ENCODE measurements at regions not wholly inside any gene's neighbourhood (a gene's known extent, or its start where the extent isn't known, plus 50 kb on each side); places are given as distances from the start of the nearest gene placed in this dataset.

- peaks cover 2% of the 10 kb centered on the region for H3K36me3 Mint-ChIP-seq
- Histone ChIP-seq H3K36me3 (no peaks in the 10 kb centered on the region), H3K9ac (no peak overlapping the region), H3K27me3 (no peaks in the 10 kb centered on the region), H3K4me3 (peak overlapping the region; percentile 17), H3K27ac (peak overlapping the region; percentile 86), H2AFZ (replicated peaks) (peak overlapping the region; percentile 6), H3K9me3 (ENCODE audit: low read depth) (no peaks in the 10 kb centered on the region), H3K79me2 (ENCODE audit: low read depth) (no peaks in the 10 kb centered on the region), H3K4me1 (peaks cover 47% of the 10 kb centered on the region), H4K20me1 (ENCODE audit: low read depth) (no peaks in the 10 kb centered on the region), H3F3A (ENCODE audit: low read depth) (peaks cover 32% of the 10 kb centered on the region), H3K4me2 (peak overlapping the region; percentile 73)
- peaks cover 25% of the 10 kb centered on the region for H3K27me3 Mint-ChIP-seq (ENCODE audit: insufficient read depth, low read depth)
- peaks cover 64% of the 10 kb centered on the region for H3K4me1 Mint-ChIP-seq
- TF ChIP-seq CTCF (IDR thresholded peaks at IDR 0.05), result no peak
- TF ChIP-seq EZH2 (IDR thresholded peaks at IDR 0.05), result no peak
- TF ChIP-seq EZH2phosphoT487 (IDR thresholded peaks at IDR 0.05), result no peak
- H3K9me3 Mint-ChIP-seq, result peaks cover 10% of the 10 kb centered on the region
- DNase-seq (ENCODE audit: low spot score), result peak; percentile 94
- peak overlapping the region; percentile 98 for H3K27ac Mint-ChIP-seq
- H3K4me3 Mint-ChIP-seq, result peak overlapping the region; percentile 74
Measured at GRCh38 chr10:63713191-63714144, 192.3 kb downstream of the REEP3 start.

- peaks cover 41% of the 10 kb centered on the region for H3K4me1 ChIP-seq
- Mint-ChIP-seq H3K36me3 (peaks cover 2% of the 10 kb centered on the region), H3K4me3 (no peak overlapping the region), H3K9me3 (peaks cover 3% of the 10 kb centered on the region), H3K27ac (peak overlapping the region; percentile 27), H3K27me3 (ENCODE audit: insufficient read depth, low read depth) (peaks cover 18% of the 10 kb centered on the region), H3K4me1 (peaks cover 60% of the 10 kb centered on the region)
- no peak overlapping the region for H3K9ac ChIP-seq
- TF ChIP-seq EZH2phosphoT487 (IDR thresholded peaks at IDR 0.05) (no peak), CTCF (IDR thresholded peaks at IDR 0.05) (no peak), EZH2 (IDR thresholded peaks at IDR 0.05) (no peak)
- no peak overlapping the region for H3K27ac ChIP-seq
- H3K4me3 ChIP-seq, result no peak overlapping the region
- no peaks in the 10 kb centered on the region for H3K79me2 ChIP-seq (ENCODE audit: low read depth)
- no peak for DNase-seq (ENCODE audit: low spot score)
- no peaks in the 10 kb centered on the region for H3K27me3 ChIP-seq
- peak overlapping the region; percentile 16 for H3K4me2 ChIP-seq
- H3F3A ChIP-seq (ENCODE audit: low read depth), result peaks cover 38% of the 10 kb centered on the region
- H3K9me3 ChIP-seq (ENCODE audit: low read depth), result no peaks in the 10 kb centered on the region
- no peaks in the 10 kb centered on the region for H4K20me1 ChIP-seq (ENCODE audit: low read depth)
- H3K36me3 ChIP-seq, result no peaks in the 10 kb centered on the region
- H2AFZ ChIP-seq (replicated peaks), result no peak overlapping the region
Measured at GRCh38 chr10:63716016-63716580, 194.9 kb downstream of the REEP3 start.

GRCh38 chr10:63717027-63717715 is 196.0 kb downstream of the REEP3 start:
- no peak overlapping the region for H3K9ac ChIP-seq
- H3F3A ChIP-seq (ENCODE audit: low read depth), result peaks cover 33% of the 10 kb centered on the region
- no peak for DNase-seq (ENCODE audit: low spot score)
- no peaks in the 10 kb centered on the region for H3K36me3 ChIP-seq
- no peaks in the 10 kb centered on the region for H4K20me1 ChIP-seq (ENCODE audit: low read depth)
- H3K27me3 Mint-ChIP-seq (ENCODE audit: insufficient read depth, low read depth), result peaks cover 14% of the 10 kb centered on the region
- no peaks in the 10 kb centered on the region for H3K9me3 Mint-ChIP-seq
- no peak overlapping the region for H3K4me2 ChIP-seq
- TF ChIP-seq CTCF (IDR thresholded peaks at IDR 0.05), result no peak
- no peak for TF ChIP-seq EZH2phosphoT487 (IDR thresholded peaks at IDR 0.05)
- no peak overlapping the region for H3K27ac ChIP-seq
- H3K9me3 ChIP-seq (ENCODE audit: low read depth), result no peaks in the 10 kb centered on the region
- H3K36me3 Mint-ChIP-seq, result no peaks in the 10 kb centered on the region
- peaks cover 49% of the 10 kb centered on the region for H3K4me1 Mint-ChIP-seq
- no peak overlapping the region for H2AFZ ChIP-seq (replicated peaks)
- H3K4me1 ChIP-seq, result peaks cover 30% of the 10 kb centered on the region
- no peak overlapping the region for H3K27ac Mint-ChIP-seq
- H3K4me3 Mint-ChIP-seq, result no peak overlapping the region
- no peak overlapping the region for H3K4me3 ChIP-seq
- H3K79me2 ChIP-seq (ENCODE audit: low read depth), result no peaks in the 10 kb centered on the region
- no peaks in the 10 kb centered on the region for H3K27me3 ChIP-seq

All from neural progenitor cell (in vitro differentiated cells).